RPMI8226 (cell line): ENCODE measurements at regions not wholly inside any gene's neighbourhood (a gene's known extent, or its start where the extent isn't known, plus 50 kb on each side); places are given as distances from the start of the nearest gene placed in this dataset.
"Not testable (repeated sequence)": the region's sequence is repeated elsewhere in the genome, so short reads cannot be mapped to it uniquely, and the experiment has no call there.

Source experiments
- DNase-seq: peaks from one replicate; pipeline ENCODE4 v3.0.0-alpha.2; 2015

- DNase-seq: not testable (repeated sequence)
Observed at GRCh38 chr18:5830902-5831301, 64.4 kb downstream of the TMEM200C start.

- no peak for DNase-seq
Observed at GRCh38 chr18:5828913-5829312, 66.4 kb downstream of the TMEM200C start.

- DNase-seq: no peak
Observed at GRCh38 chr18:5825663-5826062, 69.7 kb downstream of the TMEM200C start.

- DNase-seq: no peak
Observed at GRCh38 chr18:5824370-5824984, 70.8 kb downstream of the TMEM200C start.

GRCh38 chr18:5817816-5818215, 77.5 kb downstream of the TMEM200C start:
- DNase-seq: no peak

- DNase-seq: no peak
Observed at GRCh38 chr18:5806860-5807259, 88.5 kb downstream of the TMEM200C start.

- no peak for DNase-seq
Observed at GRCh38 chr18:5787936-5788335, 107.4 kb downstream of the TMEM200C start.

- DNase-seq: no peak
Observed at GRCh38 chr18:5779922-5780321, 115.4 kb downstream of the TMEM200C start.

- no peak for DNase-seq
Observed at GRCh38 chr18:5772306-5773105, 122.8 kb downstream of the TMEM200C start.

GRCh38 chr18:5771343-5771742, 124.0 kb downstream of the TMEM200C start:
- no peak for DNase-seq

GRCh38 chr18:5770176-5770575, 125.1 kb downstream of the TMEM200C start:
- DNase-seq: no peak

GRCh38 chr18:5768454-5768853, 126.9 kb downstream of the TMEM200C start:
- no peak for DNase-seq

- DNase-seq: no peak
Observed at GRCh38 chr18:5759194-5759593, 136.1 kb downstream of the TMEM200C start.

- DNase-seq: no peak
Observed at GRCh38 chr18:5756823-5757222, 138.5 kb downstream of the TMEM200C start.

- no peak for DNase-seq
Observed at GRCh38 chr18:5747678-5748077, 147.6 kb downstream of the TMEM200C start.

GRCh38 chr18:5746844-5747243, 148.5 kb downstream of the TMEM200C start:
- no peak for DNase-seq

- DNase-seq: no peak
Observed at GRCh38 chr18:5744659-5745058, 150.7 kb downstream of the TMEM200C start.

GRCh38 chr18:5738526-5738925, 156.8 kb downstream of the TMEM200C start:
- DNase-seq: no peak

- DNase-seq: no peak
Observed at GRCh38 chr18:5732318-5732717, 163.0 kb downstream of the TMEM200C start.

GRCh38 chr18:5729983-5730699, 165.2 kb downstream of the TMEM200C start:
- DNase-seq: no peak

- DNase-seq: no peak
Observed at GRCh38 chr18:5728531-5728930, 166.8 kb downstream of the TMEM200C start.

- no peak for DNase-seq
Observed at GRCh38 chr18:5726011-5726410, 169.3 kb downstream of the TMEM200C start.

GRCh38 chr18:5721924-5722323, 173.4 kb downstream of the TMEM200C start:
- no peak for DNase-seq

GRCh38 chr18:5720132-5720531, 175.2 kb downstream of the TMEM200C start:
- no peak for DNase-seq
